ENCODE measurements at regions not wholly inside any gene's neighbourhood (a gene's known extent, or its start where the extent isn't known, plus 50 kb on each side); places are given as distances from the start of the nearest gene placed in this dataset.
A peak's percentile ranks its signal among the peaks of the same experiment; 100 is the strongest.
"Not testable (repeated sequence)": the region's sequence is repeated elsewhere in the genome, so short reads cannot be mapped to it uniquely, and the experiment has no call there.

DNA sequence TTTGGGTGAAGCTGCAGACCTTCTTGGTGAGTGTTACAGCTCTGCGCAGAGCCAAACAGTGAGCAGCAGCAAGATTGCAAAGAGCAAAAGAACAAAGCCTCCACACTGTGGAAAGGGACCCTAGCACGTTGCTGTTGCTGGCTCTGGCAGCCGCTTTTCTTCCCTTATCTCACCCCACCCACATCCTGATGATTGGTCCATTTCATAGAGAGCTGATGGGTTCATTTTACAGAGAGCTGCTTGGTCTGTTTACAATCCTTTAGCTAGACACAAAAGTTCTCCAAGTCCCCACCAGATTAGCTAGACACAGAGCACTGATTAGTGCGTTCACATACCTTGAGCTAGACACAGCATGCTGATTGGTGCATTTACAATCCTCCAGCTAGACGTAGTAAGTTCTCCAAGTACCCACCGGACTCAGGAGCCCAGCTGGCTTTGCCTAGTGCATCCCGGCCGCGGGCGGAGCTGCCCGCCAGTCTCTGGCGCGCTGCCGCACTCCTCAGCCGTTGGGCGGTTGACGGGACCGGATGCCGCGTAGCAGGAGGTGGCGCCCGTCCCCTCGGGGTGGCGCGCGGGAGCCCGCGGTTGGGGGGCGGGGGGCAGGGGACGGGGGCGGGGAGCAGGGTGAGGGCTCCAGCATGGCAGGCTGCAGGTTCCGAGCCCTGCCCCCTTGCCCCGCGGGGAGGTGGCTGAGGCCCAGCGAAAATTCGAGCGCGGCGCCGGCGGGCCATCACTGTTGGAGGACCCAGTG, 201.4 kb upstream of the C1QTNF3 start:
- intact Hi-C loops (cut with DNase I), result not testable (repeated sequence)
- DNase-seq (ENCODE audit: missing footprints), result peak; percentile 84
- ATAC-seq, result peak; percentile 84

DNA sequence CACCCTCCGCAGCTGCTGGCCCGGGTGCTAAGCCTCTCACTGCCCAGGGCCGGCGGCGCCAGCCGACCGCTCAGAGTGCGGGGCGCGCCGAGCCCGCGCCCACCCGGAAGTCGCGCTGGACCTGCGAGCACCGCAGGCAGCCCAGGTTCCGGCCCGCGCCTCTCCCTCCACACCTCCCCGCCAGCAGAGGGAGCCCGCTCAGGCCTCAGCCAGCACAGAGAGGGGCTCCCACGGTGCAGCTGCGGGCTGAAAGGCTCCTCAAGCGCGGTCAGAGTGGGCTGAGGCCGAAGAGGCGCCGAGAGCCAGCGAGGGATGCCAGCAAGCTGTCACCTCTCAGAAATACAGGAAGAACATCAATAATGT, 202.0 kb upstream of the C1QTNF3 start:
- ATAC-seq, result peak; percentile 93
- intact Hi-C loops (cut with DNase I); DNase-seq (ENCODE audit: missing footprints): not testable (repeated sequence)

DNA sequence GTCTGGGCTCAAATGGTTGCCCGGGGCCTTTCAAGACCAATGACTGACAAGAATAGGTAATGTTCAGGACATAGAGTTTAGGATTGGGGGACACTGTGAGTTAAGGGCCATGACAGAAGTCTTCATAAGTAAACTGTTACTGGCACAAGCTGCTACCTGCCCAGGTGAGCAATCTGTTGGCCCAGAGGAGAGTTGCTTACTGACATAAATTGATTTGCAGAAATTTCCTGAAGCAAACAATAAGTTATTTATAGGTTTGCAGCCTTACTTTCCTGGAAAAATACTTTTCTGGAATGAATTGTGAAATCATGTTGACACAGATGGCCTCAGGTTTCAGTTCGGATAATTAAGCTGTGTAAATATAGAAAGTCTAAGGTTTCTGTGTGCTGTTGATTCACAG, 202.8 kb upstream of the C1QTNF3 start:
- DNase-seq (ENCODE audit: missing footprints); intact Hi-C loops (cut with DNase I); ATAC-seq: not testable (repeated sequence)

DNA sequence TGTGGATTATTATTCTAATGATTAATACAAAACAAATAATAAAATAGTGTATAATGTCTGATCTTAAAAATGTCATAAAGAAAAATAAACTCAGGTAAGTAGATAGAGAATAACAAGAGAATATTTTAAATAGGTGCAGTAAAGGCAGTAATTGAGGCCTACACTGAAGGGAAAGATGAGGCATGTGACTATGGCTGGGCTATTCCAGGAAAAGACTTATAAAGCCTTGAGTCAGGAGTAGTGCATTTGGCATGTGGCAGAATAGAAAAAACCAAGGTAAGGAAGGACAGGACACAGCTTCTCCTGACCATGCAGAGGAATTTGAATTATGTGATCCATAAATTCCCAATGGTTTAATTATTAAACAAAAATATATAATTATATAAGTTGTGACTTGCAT, 215.6 kb upstream of the C1QTNF3 start:
- ATAC-seq; intact Hi-C loops (cut with DNase I): not testable (repeated sequence)

DNA sequence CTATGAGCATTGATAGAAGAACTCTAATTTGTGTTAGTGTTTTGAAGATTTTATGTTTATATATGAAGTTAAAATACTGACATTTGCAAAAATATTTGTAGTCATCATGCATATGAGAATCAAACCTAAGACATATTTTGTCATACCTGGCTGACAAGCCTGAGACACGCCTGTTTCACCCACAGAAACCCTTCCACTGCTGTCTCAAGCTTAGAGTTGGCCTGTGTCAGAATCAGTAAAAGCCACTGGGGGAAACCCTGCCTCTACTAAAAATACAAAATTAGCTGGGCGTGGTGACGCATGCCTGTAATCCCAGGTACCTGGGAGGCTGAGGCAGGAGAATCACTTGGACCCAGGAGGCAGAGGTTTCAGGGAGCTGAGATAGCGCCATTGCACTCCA, 218.0 kb upstream of the C1QTNF3 start:
- DNase-seq (ENCODE audit: missing footprints); ATAC-seq; intact Hi-C loops (cut with DNase I): not testable (repeated sequence)

More for the DNA sequence above, 215.6 kb upstream of the C1QTNF3 start:
- DNase-seq (ENCODE audit: missing footprints), result not testable (repeated sequence)

DNA sequence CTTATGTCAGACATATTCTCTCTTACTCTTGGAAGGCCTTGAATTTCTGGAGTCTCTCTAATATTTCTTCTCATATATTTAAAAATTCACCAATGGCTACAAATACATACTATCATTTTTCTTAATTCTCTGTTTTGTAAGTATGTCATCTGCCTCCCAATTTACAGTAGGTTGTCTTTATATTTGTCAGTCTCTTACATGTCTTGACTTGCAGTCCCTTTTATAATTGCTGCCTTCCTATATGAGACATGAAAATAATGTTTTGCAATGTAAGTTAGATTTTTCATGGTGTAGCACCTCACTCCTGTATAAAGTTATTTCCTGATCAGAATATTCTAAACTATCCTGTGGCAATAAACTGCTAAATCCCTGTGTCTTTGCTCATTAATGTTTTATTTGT, 223.1 kb upstream of the C1QTNF3 start:
- intact Hi-C loops (cut with DNase I); DNase-seq (ENCODE audit: missing footprints); ATAC-seq: not testable (repeated sequence)

DNA sequence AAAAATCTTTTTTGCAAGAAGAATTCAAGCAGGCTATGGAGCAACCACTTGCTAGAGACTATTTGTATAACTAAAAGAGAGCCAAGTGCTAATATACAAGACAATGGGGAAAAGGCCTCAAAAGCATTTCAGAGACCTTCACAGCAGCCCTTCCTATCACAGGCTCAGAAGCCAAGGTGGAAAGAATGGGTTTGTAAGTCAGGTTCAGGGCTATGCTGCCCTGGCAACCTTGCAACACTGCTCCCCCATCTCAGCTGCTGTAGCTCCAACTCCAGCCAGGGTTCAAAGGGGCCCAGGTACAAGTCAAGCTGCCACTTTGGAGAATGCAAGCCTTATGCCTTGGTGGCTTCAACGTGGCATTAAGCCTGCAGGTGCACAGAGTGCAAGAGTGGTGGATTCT, 253.7 kb upstream of the C1QTNF3 start:
- DNase-seq (ENCODE audit: missing footprints); intact Hi-C loops (cut with DNase I); ATAC-seq: not testable (repeated sequence)

DNA sequence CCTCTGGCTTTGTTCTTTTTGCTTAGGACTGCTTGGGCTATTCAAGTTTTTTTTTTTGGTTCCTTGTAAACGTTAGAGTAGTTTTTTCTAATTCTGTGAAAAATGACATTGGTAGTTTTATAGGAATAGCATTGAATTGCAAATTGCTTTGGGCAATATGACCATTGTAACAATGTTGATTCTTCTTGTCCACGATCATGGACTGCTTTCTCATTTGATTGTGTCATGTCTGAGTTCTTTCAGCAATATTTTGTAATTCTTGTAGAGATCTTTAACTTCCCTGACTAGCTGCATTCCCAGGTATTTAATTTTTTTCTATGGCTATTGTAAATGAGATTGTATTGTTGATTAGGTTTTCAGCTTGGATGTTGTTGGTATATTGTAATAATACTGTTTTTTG, 286.2 kb upstream of the C1QTNF3 start:
- DNase-seq (ENCODE audit: missing footprints); ATAC-seq; intact Hi-C loops (cut with DNase I): not testable (repeated sequence)

DNA sequence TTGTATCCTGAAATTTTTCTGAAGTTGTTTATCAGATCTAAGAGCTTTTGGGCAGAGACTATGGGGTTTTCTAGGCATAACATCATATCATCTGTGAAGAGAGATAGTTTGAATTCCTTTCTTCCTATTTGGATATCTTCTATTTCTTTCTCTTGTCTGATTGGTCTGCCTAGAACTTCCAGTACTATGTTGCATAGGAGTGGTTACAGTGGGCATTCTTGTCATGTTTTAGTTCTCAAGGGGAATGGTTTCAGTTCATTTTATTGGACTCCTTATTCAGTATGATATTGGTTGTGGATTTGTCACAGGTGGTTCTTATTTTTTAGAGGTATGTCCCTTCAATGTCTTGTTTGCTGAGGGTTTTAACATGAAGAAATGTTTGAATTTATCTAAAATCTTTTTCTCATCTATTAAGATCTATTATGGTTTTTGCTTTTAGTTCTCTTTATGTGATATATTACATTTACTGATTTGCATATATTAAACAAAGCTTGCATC, 286.6 kb upstream of the C1QTNF3 start:
- ATAC-seq; DNase-seq (ENCODE audit: missing footprints); intact Hi-C loops (cut with DNase I): not testable (repeated sequence)

DNA sequence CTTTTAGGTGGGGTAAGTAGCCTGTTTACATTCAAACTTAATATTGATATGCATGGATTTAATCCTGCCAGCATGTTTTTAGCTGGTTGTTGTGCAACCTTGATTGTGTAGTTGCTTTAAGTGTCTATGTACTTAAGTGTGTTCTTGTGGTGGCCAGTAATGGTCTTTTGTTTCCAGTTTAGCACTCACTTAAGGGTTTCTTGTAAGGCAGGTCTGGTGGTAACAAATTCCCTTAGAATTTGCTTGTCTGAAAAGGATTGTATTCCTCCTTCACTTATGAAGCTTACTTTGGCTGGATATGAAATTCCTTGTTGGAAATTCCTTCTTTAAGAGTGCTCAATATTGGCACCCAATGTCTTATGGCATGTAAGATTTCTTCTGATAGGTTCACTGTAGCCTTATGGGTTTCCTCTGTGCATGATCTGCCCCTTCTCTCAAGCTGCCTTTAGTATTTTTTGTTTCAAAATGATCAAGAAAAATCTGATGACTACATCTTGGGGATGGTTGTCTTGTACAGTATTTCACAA, 289.0 kb upstream of the C1QTNF3 start:
- intact Hi-C loops (cut with DNase I); DNase-seq (ENCODE audit: missing footprints); ATAC-seq: not testable (repeated sequence)

DNA sequence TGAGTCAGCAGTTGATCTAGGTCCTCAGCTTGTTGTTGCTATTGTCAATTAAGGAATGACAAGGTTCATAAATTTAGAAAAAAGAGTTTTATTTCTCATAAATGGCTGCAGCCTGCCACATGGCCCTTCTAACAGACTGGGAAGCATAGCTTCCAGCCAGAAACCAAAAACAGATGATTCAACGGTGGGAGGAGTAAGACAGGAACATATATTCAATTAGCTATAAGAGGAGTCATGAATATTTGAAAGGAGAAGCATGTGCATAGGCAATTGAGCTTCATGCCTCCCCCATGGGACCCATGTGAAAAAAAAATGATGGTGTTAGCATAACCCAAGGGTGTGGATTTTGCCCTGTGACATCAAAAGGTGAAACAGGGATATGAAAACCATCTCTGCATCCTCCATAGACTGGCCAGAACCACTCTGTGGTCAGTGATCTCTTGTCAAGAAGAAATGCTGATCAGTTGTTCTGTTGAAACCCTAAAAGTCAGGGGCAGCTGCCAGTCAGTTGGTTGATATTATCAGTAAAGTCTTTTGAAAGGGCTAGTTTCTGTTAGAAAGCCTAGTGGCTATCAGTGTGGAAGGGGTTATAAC, 296.5 kb upstream of the C1QTNF3 start:
- DNase-seq (ENCODE audit: missing footprints); ATAC-seq; intact Hi-C loops (cut with DNase I): not testable (repeated sequence)

DNA sequence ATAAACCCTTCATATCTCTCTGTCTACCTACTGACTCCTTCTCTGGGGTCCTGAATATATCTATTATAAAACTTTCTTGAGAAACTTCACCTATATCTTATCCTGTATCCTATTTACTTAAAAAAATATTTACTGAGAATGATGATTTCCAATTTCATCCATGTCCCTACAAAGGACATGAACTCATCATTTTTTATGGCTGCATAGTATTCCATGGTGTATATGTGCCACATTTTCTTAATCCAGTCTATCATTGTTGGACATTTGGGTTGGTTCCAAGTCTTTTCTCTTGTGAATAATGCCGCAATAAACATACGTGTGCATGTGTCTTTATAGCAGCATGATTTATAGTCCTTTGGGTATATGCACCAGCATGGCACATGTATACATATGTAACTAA, 301.7 kb upstream of the RAI14 start:
- DNase-seq (ENCODE audit: missing footprints); intact Hi-C loops (cut with DNase I); ATAC-seq: not testable (repeated sequence)

DNA sequence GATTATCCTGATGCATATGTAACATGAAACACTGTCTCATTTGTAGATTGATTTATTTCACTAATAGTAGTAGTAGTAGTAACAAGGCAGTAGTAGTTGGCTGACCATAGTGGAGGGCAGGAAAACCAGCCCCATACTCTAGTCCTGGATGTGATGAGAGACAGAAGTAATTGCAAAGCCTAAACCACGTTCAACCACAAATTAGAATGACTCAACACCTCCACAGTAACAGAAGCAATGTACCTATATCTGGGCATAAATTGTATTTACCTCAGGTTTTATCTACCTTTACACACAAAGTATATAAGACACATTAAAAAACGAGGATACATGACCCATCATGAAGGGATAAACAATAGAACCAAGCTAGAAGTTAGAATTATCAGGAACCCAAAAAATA, 284.7 kb upstream of the RAI14 start:
- DNase-seq (ENCODE audit: missing footprints); intact Hi-C loops (cut with DNase I); ATAC-seq: not testable (repeated sequence)

DNA sequence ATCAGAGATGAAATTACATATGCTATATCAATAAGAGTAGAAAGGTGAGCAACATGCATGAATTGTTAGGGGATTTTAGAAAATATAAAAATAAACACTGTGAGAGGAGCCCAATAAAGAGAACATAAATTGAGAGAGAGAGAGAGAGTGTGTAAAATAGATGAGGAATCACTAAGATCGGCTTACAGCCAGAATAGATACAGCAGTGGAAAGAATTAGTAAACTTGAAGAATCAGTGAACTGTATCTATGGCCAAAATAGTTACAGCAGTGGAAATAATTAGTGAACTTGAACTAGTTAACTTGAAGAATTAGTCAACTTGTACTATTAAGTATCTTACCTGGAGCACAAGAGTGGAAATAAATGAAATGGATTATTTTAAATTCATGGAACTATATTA, 284.3 kb upstream of the RAI14 start:
- DNase-seq (ENCODE audit: missing footprints); intact Hi-C loops (cut with DNase I); ATAC-seq: not testable (repeated sequence)

DNA sequence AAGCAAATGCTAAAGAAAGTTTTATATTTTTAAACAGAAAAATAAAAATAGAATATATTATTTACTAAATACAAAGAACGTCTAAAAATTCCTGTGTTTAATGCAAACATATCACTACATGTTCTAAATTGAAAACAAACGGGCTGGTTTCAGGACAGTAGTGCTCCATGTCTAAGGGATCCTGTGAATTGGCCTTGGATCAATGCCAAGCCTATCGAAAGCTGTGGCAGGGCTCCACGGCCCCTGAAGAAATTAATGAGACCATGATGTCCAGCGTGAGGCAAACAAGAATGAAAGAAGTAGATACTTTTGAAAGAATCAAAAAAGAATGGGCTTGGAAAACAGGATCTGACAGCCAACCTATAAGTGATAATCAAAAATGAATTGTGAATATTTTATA, 283.4 kb upstream of the RAI14 start:
- intact Hi-C loops (cut with DNase I); ATAC-seq; DNase-seq (ENCODE audit: missing footprints): not testable (repeated sequence)

DNA sequence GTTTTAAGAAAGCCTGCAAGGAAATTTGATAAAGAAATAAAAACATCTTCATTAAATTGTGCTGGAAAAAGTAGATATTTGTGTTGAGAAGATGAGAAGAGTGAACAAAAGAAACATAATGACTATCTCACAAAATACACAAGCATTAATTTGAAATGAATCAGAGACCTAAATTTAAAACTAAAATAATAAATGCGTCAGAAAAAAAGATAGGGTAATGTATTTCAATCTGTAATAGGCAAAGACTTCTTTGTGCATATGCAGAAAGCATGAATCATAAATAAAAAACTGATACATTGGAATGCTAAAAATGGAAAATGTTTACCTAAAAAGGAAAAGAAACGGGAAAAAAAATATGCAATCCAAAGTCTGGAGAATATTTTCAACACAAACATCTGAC, 278.5 kb upstream of the RAI14 start:
- DNase-seq (ENCODE audit: missing footprints); intact Hi-C loops (cut with DNase I); ATAC-seq: not testable (repeated sequence)

DNA sequence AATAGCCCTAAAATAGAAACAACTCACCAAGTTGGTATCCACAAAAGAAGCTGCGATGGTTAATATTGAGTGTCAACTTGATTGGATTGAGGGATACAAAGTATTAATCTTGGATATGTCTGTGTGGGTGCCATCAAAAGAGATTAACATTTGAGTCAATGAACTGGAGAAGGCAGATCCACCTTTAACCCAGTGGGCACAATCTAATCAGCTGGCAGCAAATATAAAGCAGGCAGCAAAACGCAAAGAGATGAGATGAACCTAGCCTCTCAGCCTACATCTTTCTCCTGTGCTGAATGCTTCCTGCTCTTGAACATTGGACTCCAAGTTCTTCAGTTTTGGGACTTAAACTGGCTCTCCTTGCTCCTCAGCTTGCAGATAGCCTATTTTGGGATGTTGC, 277.6 kb upstream of the RAI14 start:
- ATAC-seq; intact Hi-C loops (cut with DNase I); DNase-seq (ENCODE audit: missing footprints): not testable (repeated sequence)

DNA sequence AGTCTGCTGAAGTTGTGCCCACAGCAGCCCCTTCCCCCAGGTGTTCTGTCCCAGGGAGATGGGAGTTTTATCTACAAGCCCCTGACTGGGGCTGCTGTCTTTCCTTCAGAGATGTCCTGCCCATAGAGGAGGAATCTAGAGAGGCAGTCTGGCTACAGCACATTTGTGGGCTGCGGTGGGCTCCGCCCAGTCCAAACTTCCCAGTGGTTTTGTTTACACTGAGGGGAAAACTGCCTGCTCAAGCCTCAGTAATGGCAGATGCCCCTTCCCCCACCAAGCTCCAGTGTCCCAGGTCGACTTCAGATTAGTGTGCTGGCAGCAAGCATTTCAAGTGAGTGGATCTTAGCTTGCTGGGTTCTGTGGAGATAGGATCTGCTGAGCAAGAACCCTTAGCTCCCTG, 267.4 kb upstream of the RAI14 start:
- intact Hi-C loops (cut with DNase I); ATAC-seq; DNase-seq (ENCODE audit: missing footprints): not testable (repeated sequence)

DNA sequence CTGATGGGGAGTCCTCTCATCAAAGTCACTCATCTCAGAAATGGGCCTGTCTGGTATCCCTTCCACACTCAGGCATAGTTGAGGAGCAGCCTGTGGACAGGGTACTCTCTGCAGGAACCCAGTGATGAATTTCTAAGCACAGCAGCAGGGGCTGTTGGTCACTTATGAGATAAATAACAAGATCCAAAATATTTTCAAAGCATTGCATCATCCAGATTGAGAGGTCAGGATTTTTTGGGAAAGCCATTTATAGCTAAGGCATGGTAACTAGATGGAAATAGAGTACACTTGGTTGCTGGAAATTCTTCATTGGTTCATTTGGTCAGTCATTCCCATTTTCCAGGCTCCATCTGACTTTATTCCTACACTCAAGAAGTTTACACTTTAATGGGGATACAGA, 246.8 kb upstream of the RAI14 start:
- ATAC-seq (no peak), DNase-seq (ENCODE audit: missing footprints) (no peak)
- intact Hi-C loops (cut with DNase I), result no loop called here
